ENCODE measurements at regions not wholly inside any gene's neighbourhood (a gene's known extent, or its start where the extent isn't known, plus 50 kb on each side); places are given as distances from the start of the nearest gene placed in this dataset.

- TF ChIP-seq ZNF664 (tag by site-specific recombination; IDR thresholded peaks at IDR 0.05): no peak
- no peak for TF ChIP-seq ZNF677 (tag by site-specific recombination; IDR thresholded peaks at IDR 0.05)
- no peak for TF ChIP-seq RBAK (tag by site-specific recombination; IDR thresholded peaks at IDR 0.05)
- TF ChIP-seq ZNF530 (tag by site-specific recombination; IDR thresholded peaks at IDR 0.05; ENCODE audit: low read depth): no peak
- TF ChIP-seq GFI1B (tag by site-specific recombination; IDR thresholded peaks at IDR 0.05): no peak
- TF ChIP-seq ELK4 (IDR thresholded peaks at IDR 0.05; ENCODE audit: borderline replicate concordance, low read depth, low read length): no peak
- TF ChIP-seq ZNF140 (tag by site-specific recombination; IDR thresholded peaks at IDR 0.05): no peak
- no peak for TF ChIP-seq ZNF23 (tag by site-specific recombination; IDR thresholded peaks at IDR 0.05; ENCODE audit: borderline replicate concordance)
- no peak for TF ChIP-seq ZNF621 (tag by site-specific recombination; IDR thresholded peaks at IDR 0.05)
- no peak for TF ChIP-seq ZNF221 (tag by site-specific recombination; IDR thresholded peaks at IDR 0.05; ENCODE audit: borderline replicate concordance)
- TF ChIP-seq ZIC2 (tag by site-specific recombination; IDR thresholded peaks at IDR 0.05): no peak
- no peak for TF ChIP-seq ZNF280C (tag by site-specific recombination; IDR thresholded peaks at IDR 0.05)
- TF ChIP-seq ZNF544 (tag by site-specific recombination; IDR thresholded peaks at IDR 0.05): no peak
- Histone ChIP-seq H3K9me3 (ENCODE audit: control insufficient read depth, insufficient read depth, low read depth, low read length) (no peaks in the 10 kb centered on the region), H3K36me3 (ENCODE audit: control insufficient read depth in 2 of 2, insufficient read depth in 1 of 2, low read length in 2 of 2) (no peaks in the 10 kb centered on the region), H3K4me3 (ENCODE audit: low read depth, low read length) (no peak overlapping the region), H3K4me1 (ENCODE audit: control insufficient read depth, insufficient read depth, low read length) (no peaks in the 10 kb centered on the region), H3K27ac (ENCODE audit: extremely low read depth, low read depth, low read length) (no peak overlapping the region)
- ChIA-PET POLR2A (no interaction called here), CTCF (interaction anchor here (0.6 to 1.8 kb wide), 7 partner anchors 9 to 546 kb away, joined by 3 to 12 read pairs (median 4); no protein-coding TSS in a partner anchor)
These were observed 294.4 kb downstream of the HINT1 start for GRCh38 chr5:130870691-130871090.

- no peak overlapping the region for H3K4me3 ChIP-seq (ENCODE audit: low read depth, low read length)
- ChIA-PET POLR2A (no interaction called here), CTCF (interaction anchor here (0.6 kb wide), 1 partner anchor 391 kb away, joined by 3 read pairs; no protein-coding TSS in a partner anchor)
- no peak overlapping the region for H3K27ac ChIP-seq (ENCODE audit: extremely low read depth, low read depth, low read length)
- no peaks in the 10 kb centered on the region for H3K9me3 ChIP-seq (ENCODE audit: control insufficient read depth, insufficient read depth, low read depth, low read length)
- H3K36me3 ChIP-seq (ENCODE audit: control insufficient read depth in 2 of 2, insufficient read depth in 1 of 2, low read length in 2 of 2): no peaks in the 10 kb centered on the region
- TF ChIP-seq ZNF416 (tag by site-specific recombination; IDR thresholded peaks at IDR 0.05) (no peak), ZNF544 (tag by site-specific recombination; IDR thresholded peaks at IDR 0.05) (no peak), ZSCAN18 (tag by site-specific recombination; IDR thresholded peaks at IDR 0.05) (no peak), SCRT2 (tag by site-specific recombination; IDR thresholded peaks at IDR 0.05) (no peak), ZNF776 (tag by site-specific recombination; IDR thresholded peaks at IDR 0.05; ENCODE audit: borderline replicate concordance) (no peak), ZNF664 (tag by site-specific recombination; IDR thresholded peaks at IDR 0.05) (no peak), BCL11B (tag by site-specific recombination; IDR thresholded peaks at IDR 0.05; ENCODE audit: low read depth) (no peak), ZNF324 (tag by site-specific recombination; IDR thresholded peaks at IDR 0.05) (no peak), GLIS2 (tag by site-specific recombination; IDR thresholded peaks at IDR 0.05) (no peak), ZNF366 (tag by site-specific recombination; conservative IDR thresholded peaks at IDR 0.05) (no peak), ZNF148 (tag by site-specific recombination; IDR thresholded peaks at IDR 0.05; ENCODE audit: borderline replicate concordance) (no peak), ZNF677 (tag by site-specific recombination; IDR thresholded peaks at IDR 0.05) (no peak), ZNF341 (tag by site-specific recombination; IDR thresholded peaks at IDR 0.05; ENCODE audit: low read depth) (no peak), SP2 (tag by site-specific recombination; IDR thresholded peaks at IDR 0.05) (no peak)
- H3K4me1 ChIP-seq (ENCODE audit: control insufficient read depth, insufficient read depth, low read length): no peaks in the 10 kb centered on the region
These were observed 296.7 kb downstream of the HINT1 start for GRCh38 chr5:130868186-130868840.
